GM21576 (cell line): ENCODE measurements at regions not wholly inside any gene's neighbourhood (a gene's known extent, or its start where the extent isn't known, plus 50 kb on each side); places are given as distances from the start of the nearest gene placed in this dataset.

Source experiments
- ATAC-seq: cut with Tn5 transposase; IDR thresholded peaks from one replicate; pipeline ENCODE4 v1.9.1; 2021; ENCODE audit warnings: mild to moderate bottlenecking, moderate library complexity; ENCODE audit not compliant: unreplicated experiment

GRCh38 chr5:125560476-125561225 is 814.2 kb upstream of the ZNF608 start:
- no peak for ATAC-seq

DNA sequence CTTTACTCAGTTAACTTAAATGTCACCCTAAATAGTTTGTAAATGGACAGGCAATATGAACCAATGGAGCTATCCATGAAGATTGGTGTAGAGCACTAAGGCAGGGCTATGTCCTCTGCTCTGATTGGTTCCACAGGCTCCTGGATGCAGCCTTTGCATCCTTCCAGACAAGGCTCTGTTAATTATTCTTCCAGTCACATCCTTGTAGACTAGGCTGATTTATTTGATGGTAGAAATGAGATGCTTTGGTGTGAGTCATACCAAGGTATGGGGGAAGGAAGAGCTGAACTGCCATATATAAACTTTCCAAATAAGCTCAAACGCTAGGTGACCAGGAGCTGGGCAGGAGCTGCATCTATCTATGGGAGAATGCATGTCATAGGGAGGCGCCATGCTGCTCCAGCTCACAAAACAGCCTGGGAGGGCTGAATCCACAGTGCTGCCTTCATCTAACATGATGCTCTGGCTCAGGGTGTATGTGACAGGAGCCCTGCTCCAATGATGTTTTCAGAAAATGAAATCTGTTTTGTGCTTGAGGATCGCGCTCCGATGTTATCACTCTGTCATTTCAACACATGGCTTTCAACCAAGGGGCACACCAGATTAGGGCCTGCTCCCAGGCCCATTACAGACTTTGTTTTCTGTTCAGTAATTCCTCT is 818.0 kb upstream of the ZNF608 start:
- no peak for ATAC-seq

- ATAC-seq: no peak
Observed at GRCh38 chr5:125574491-125575044, 828.1 kb upstream of the ZNF608 start.

DNA sequence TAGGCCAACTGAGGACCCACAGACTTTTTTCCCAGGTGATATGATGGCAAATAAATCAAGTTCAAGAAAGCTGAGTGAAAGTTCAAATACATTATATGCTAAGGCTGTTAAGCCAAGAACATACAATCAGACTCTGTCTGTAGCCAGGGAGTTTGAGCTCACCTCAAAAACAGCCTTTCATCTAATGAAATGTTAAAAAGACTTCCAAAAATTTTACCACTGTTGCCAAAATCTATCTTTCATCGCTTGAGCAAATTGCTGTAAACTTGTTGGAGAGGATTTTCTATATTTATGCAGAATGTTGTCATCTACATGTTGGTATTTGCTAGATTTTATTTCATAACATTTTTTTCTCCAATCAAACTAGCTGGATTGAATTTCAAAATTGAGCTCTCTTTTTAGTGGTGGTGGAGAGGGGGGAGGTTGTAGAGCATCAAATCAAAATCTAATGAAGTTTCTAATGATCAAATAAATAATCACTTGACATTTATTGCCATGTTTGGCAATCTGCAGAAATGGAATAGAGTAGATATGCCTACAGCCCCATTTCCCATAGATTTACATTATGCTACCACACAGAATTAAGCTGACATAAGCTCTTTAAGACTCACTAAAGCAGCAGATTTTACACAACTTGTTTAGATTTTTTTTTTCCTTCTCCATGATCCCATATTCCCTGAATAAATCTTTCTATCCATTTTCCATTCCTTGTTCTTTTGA is 828.9 kb upstream of the ZNF608 start:
- ATAC-seq: no peak

GRCh38 chr5:125575891-125576505 is 829.6 kb upstream of the ZNF608 start:
- ATAC-seq: no peak

DNA sequence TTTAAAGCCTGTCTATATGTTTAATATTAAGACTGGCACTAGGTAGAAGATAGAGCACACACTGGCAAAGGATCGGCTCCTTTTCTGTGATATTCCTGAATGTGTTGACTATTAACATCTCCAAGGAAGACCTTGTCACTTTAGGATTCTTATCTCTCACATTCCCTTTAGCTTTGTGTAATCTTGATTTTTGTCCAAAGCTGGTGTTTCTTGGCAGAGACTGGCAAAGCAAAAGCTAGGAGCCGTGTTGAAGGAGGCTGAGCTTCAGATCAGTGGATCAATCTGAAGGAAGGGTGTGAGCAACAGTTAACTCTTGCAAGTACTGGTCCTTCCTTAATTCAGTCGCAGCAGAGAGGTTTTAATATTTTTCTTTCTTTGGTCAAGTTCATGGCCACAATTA is 830.4 kb upstream of the ZNF608 start:
- no peak for ATAC-seq

DNA sequence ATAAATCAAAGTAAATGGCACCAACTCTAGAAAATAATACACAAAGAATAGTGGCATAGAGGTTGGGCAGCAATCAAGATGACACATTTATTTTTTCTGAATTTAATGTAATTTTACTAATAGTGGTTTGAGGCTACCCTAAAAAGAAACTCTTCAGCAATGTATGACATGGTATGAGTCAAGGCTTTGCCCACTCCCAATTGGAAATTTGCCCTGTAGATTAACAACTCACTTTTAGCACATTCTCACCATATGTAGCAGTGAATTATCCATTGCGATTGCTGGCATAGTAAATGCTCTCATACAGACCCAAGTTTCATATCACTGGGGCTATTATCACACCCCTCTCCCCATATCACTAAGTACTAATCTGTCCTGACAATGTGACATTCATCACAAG is 832.1 kb upstream of the ZNF608 start:
- ATAC-seq: no peak

DNA sequence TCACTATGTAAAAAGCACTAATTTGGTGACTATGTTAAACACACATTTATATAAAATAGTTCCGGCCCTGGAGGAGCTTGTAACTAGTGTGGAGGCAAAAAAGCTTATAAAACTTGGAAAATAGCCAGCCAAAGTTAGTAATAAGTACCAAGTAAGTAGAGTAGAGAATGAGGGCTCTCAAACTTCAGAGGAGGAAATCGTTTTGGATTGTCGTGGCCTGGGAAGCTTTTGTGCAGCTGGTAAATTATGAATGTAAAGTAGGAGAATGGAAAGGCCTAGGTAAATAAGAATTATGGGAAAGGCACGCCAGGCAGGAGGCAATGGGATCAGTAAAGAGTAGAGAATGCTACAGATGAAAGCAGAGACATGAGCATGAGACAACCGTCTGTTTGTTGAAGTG is 832.7 kb upstream of the ZNF608 start:
- no peak for ATAC-seq

- no peak for ATAC-seq
Observed at GRCh38 chr5:125581311-125581710, 834.9 kb upstream of the ZNF608 start.

DNA sequence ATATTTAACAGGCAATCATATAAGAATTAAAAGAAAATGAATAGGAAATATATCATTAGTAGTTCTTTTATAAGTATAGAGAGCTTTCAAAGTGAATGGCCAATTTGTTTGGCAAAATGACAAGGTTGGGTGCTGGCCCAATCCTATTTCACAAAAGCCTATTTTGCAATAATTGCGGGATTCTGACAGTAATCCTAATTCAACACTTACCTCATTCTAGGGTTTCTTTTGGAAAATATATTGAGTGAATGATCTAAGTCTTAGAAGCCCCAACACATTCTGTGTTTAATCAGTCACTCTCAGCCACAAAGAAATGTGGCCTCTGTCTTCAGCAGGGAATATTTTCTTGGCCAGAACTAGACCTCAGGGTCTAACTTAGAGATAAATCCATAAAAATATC is 835.9 kb upstream of the ZNF608 start:
- no peak for ATAC-seq

- no peak for ATAC-seq
Observed at GRCh38 chr5:125583321-125584139, 837.1 kb upstream of the ZNF608 start.

- ATAC-seq: no peak
Observed at GRCh38 chr5:125584140-125584520, 837.7 kb upstream of the ZNF608 start.

GRCh38 chr5:125587631-125588030 is 835.6 kb upstream of the GRAMD2B start:
- ATAC-seq: no peak

- ATAC-seq: no peak
Observed at GRCh38 chr5:125592856-125593255, 830.4 kb upstream of the GRAMD2B start.

GRCh38 chr5:125595095-125595494 is 828.1 kb upstream of the GRAMD2B start:
- no peak for ATAC-seq

GRCh38 chr5:125595845-125596244 is 827.4 kb upstream of the GRAMD2B start:
- ATAC-seq: no peak

DNA sequence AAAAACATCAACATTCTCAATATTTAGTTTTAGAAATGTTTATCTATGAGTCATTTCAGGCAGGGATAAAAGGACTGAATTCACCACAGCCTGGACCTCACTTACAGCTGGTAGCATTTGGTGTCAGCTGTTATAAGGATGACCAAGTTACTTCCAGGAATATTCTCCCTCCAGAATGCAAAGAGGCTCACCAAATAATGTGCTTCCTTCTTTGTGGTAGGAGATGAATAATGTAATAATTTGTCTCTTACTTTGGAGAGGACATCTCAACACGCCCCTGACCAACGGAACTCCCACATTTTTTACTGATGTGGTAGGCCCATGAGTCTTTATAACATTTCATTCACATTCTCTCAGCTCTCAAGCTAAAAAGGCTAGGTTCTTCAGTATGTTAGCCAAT is 825.9 kb upstream of the GRAMD2B start:
- no peak for ATAC-seq

- no peak for ATAC-seq
Observed at GRCh38 chr5:125600559-125600958, 822.6 kb upstream of the GRAMD2B start.

DNA sequence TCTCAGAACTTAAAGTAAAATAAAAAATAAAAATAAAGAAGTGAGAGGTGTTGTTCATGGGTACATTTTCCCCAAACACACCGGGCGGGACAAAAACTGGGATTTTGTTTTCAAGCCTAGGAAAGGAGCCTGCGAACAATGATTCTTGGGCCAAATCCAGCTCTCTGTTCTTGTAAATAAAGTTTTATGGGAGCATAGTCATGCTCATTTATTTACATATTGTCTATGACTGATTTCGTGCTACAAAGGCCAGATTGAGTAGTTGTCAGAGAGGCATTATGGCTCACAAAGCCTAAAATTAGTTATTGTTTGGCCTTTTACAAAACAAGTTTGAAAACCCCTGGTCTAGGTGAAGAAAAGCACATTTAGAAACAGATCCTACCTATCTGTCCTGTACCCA is 821.0 kb upstream of the GRAMD2B start:
- no peak for ATAC-seq

DNA sequence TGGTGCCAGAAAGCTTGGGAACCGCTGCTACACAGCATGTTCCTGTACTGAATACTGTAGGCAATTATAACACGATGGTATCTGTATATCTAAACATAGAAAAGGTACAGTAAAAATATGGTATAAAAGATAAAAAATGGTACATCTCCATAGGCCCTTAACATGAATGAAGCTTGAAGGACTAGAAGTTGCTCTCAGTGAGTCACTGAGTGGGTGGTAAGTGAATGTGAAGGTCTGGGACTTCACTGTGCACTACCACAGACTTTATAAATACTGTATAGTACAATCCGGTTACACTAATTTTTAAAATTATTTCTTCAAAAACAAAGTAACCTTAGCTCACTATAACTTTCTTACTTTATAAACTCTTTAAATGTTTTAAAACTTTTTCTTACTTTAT is 819.9 kb upstream of the GRAMD2B start:
- no peak for ATAC-seq
